Fibroblast of pulmonary artery (primary cell): ENCODE measurements at regions not wholly inside any gene's neighbourhood (a gene's known extent, or its start where the extent isn't known, plus 50 kb on each side); places are given as distances from the start of the nearest gene placed in this dataset.

Source experiments
- DNase-seq: peaks from one replicate; pipeline ENCODE4 v3.0.0-alpha.2; 2010; ENCODE audit warnings: low read depth
- H3K4me3 ChIP-seq: replicated peaks from 2 replicates; pipeline ENCODE4 v1.5.1; 2011; ENCODE audit warnings: low read depth, mild to moderate bottlenecking, control low read depth, low read length, moderate library complexity
- TF ChIP-seq, protein P1 (sequence below): IDR thresholded peaks from 2 replicates; pipeline ENCODE4 v1.5.1; 2011; ENCODE audit warnings: mild to moderate bottlenecking, control low read depth, low read length, inconsistent platforms; ENCODE audit errors: missing control alignments

GRCh38 chr13:104017317-104017716, 951.1 kb upstream of the SLC10A2 start:
- TF ChIP-seq, protein P1, sequence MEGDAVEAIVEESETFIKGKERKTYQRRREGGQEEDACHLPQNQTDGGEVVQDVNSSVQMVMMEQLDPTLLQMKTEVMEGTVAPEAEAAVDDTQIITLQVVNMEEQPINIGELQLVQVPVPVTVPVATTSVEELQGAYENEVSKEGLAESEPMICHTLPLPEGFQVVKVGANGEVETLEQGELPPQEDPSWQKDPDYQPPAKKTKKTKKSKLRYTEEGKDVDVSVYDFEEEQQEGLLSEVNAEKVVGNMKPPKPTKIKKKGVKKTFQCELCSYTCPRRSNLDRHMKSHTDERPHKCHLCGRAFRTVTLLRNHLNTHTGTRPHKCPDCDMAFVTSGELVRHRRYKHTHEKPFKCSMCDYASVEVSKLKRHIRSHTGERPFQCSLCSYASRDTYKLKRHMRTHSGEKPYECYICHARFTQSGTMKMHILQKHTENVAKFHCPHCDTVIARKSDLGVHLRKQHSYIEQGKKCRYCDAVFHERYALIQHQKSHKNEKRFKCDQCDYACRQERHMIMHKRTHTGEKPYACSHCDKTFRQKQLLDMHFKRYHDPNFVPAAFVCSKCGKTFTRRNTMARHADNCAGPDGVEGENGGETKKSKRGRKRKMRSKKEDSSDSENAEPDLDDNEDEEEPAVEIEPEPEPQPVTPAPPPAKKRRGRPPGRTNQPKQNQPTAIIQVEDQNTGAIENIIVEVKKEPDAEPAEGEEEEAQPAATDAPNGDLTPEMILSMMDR: no peak
- no peak overlapping the region for H3K4me3 ChIP-seq
- no peak for DNase-seq

GRCh38 chr13:104015646-104016396, 949.6 kb upstream of the SLC10A2 start:
- TF ChIP-seq, protein P1: no peak
- DNase-seq: peak; percentile 94
- H3K4me3 ChIP-seq: no peak overlapping the region

- TF ChIP-seq, protein P1: no peak
- DNase-seq: peak; percentile 86
- H3K4me3 ChIP-seq: no peak overlapping the region
These were observed 948.8 kb upstream of the SLC10A2 start for GRCh38 chr13:104014803-104015645.

DNA sequence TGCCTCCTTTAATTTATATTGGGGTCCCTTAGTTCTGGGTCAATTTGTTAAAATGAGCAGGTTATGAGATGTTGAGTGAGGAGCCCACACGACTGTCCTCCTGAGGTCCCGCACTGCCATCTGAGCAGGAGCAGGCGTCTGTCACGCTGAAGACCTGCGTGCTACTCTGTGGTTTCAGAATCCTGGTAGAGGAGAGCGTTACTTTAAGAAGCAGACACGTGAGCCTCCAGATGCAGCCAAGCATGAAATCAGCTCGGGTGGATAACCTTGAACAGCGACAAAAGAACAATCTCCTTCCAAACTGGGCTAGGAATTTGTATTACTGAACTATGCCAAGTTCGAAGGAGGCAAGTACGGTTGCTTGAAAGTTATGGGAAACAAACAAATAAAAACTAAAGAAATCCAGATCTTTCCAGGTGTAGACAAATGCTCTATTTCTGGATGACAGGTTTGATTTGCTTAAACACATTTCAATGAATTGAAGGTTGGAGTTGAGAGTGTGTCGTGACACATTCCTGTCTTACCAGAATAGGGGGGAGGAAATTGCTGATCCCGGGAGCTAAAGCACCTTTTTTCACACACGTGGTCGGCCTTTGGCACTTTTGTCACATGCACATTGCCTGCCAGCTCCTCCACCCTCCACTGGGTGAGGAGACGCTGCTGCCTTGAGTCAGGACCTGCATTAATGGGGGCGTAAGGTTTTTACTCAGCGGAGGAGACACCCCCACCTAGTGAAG, 945.5 kb upstream of the SLC10A2 start:
- TF ChIP-seq, protein P1: no peak
- no peak for DNase-seq
- H3K4me3 ChIP-seq: no peak overlapping the region

DNA sequence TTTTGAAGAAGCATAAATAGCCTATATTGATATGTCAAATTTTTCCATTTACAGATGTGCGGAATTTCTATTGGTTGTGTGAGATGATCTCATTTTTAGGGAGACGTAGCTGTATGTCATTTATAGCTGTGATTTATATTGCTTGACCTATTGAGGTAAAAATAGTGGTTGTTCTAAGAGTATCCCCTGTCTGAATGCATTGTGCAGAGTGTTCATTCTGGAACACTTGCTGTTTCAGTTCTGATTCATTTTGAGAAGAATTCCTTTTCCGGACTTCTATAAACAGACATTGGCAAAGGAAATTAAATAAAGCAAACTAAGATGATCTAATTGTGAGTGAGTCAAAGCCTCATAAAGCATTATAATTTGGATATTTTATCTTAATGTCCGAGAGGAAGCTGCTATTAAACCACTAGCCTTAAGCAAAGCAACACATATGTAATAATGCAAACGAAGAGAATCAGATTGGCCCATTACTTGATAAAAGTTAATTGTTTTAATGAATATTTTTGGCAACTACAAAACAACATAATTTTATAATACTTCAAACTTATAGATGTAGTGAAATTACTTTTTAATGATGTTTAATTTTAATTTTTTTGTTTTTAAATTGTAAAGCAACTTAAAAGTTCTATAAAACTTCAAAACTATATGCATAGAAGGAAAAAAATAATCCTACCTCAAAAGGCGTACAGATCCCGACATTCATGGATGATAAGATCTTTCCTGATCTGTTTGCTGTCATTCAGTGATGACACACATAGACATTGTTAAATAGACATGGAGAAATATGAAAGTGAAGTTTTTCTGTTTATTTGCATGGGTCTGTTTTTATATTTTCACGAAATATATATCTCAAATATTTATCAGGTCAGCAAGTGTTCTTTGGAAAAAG, 942.6 kb upstream of the SLC10A2 start:
- H3K4me3 ChIP-seq: no peak overlapping the region
- peak; percentile 55 for DNase-seq
- TF ChIP-seq, protein P1: no peak

DNA sequence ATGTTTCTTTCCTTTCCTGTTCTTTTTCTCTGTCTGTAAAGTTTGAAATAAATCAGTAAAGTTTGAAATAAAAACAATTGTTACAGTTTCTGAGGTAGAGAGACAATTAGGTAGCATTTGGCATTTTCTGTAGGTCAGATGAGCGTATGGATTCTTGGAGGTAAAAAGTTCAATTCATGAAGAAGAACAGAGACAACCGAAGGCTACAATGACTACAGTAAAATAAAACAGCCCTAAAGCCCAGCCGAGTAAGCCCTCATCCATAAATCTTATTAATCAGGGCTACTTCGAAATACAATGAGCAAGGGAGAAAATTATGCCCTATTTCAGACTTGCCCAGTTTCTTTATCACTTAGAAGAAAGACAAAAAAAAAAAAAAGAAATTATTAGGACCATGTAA, 941.9 kb upstream of the SLC10A2 start:
- DNase-seq: no peak
- H3K4me3 ChIP-seq: no peak overlapping the region
- TF ChIP-seq, protein P1: no peak
